GM21360 (cell line): ENCODE measurements at regions not wholly inside any gene's neighbourhood (a gene's known extent, or its start where the extent isn't known, plus 50 kb on each side); places are given as distances from the start of the nearest gene placed in this dataset.

Experiments used
- ATAC-seq: cut with Tn5 transposase; IDR thresholded peaks from one replicate; pipeline ENCODE4 v1.9.1; 2021; ENCODE audit warnings: mild to moderate bottlenecking, moderate library complexity; ENCODE audit not compliant: unreplicated experiment

DNA sequence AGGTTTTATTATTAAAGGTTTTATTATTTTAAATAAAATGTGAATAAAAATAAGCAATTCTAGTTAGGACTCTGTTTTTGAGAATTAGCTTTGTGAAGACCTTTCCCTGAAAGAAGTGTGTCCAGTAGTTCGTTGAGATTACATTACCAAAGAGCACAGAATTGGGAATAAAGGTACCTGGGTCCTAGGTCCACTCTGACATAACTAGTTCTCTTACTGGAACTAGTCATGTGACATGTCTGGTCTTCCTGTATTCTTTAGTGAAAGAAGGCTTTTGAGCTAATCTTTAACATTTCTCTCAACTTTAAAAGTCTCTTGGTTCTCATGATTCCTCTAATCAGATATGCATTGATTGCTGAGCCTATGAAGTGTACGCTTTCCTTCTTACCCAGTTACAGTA is 292.0 kb upstream of the SMIM31 start:
- ATAC-seq = no peak

DNA sequence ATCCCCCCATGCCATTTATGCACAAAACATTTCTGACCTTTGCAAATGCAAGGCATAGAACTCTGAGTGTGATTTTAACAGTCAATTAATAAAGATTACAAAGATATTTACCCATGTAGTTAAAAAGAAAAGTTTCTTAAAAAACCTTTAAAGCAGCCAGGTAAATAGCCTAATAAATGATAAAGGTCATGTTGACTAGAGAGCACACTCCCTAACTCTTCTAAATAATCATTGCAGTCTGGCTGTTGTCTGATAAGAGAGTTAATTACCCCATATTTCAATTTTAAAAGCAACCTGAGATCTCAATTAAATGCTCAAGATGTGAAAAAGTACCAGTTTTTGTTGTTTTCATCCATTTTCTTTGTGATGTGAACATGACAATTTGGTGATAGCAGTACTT is 291.5 kb upstream of the SMIM31 start:
- ATAC-seq = no peak

DNA sequence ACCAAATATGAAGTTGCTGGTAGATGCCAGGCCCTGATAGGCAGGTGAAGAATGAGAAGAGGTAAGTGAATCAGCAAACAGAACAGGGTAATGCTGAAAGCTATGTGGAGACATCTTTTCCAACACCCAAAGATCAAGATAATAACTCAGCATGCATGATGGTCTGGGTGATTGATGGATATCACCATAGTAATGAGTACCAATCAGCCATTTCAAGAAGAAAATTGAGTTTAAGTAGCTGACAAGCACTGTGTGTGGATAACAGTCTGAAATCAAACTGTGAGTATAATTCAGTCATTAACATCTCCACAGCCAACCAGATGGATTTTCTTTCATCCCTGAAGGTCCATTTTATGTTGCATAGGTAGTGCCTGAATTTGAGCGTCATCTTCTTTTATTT is 289.6 kb upstream of the SMIM31 start:
- ATAC-seq = no peak

- ATAC-seq = no peak
Measured at GRCh38 chr4:164467493-164467892, 286.4 kb upstream of the SMIM31 start.

- no peak for ATAC-seq
Measured at GRCh38 chr4:164481306-164482091, 272.4 kb upstream of the SMIM31 start.

GRCh38 chr4:164482092-164482404 is 271.9 kb upstream of the SMIM31 start:
- no peak for ATAC-seq

DNA sequence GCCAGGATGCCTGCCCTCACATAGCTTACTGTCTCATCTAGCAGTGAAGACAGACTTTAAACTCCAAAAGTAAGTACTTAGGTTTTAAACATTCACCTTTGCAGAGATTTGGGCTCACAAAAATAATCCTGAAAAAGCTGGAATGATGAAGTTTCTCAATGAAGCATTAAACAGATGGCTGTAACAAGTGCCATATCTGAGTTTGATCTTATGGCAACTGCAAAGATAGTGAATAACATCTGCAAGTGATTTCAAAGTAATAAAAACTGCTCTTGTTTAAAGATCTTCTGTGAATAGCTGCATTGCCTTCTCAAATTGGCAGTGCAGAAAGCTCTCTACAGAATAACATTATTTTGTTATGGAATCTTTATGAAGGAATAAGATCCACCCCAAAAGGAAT is 271.2 kb upstream of the SMIM31 start:
- no peak for ATAC-seq

GRCh38 chr4:164483711-164484110 is 270.2 kb upstream of the SMIM31 start:
- no peak for ATAC-seq

- ATAC-seq = no peak
Measured at GRCh38 chr4:164484551-164484950, 269.4 kb upstream of the SMIM31 start.

- no peak for ATAC-seq
Measured at GRCh38 chr4:164485136-164485535, 268.8 kb upstream of the SMIM31 start.

GRCh38 chr4:164488114-164488513 is 265.8 kb upstream of the SMIM31 start:
- no peak for ATAC-seq

GRCh38 chr4:164501074-164501473 is 252.9 kb upstream of the SMIM31 start:
- ATAC-seq = no peak

DNA sequence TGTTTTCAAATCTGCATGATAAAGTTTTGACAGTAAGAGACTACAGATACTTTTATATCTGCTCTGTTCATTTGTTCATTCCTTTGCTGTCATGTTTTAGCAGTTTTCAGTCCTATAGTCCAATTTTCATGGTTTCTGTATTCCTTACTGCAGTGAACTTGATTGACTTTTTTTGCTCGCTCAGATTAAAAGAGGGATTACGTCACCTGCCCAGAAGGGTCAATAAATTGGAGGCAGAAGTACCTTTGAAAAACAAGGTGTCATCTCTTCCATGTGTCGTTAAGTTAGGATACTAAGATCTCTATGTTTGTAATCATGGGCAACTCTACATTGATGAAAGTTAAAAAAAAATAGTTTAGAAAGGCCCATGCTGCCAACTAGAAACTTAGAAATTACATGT is 250.1 kb upstream of the SMIM31 start:
- ATAC-seq = no peak

DNA sequence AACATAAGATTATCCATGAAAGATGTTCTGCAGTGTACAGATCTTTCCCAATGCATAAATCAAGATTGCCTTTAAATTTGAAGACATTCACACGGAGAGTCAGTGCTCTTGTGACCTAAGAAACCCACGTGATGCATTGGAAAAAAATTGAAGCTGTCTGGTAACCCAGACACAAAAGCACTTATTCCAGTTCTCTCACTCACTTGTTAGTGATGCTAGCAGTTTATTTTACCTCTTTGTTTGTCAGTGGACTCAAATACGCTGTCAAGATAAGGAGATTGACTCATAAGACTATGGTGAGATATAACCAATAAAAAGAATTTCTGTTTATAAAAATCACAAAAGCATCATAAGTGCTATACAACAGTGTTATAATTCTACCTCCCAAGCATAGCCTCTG is 245.8 kb upstream of the SMIM31 start:
- no peak for ATAC-seq

- ATAC-seq = no peak
Measured at GRCh38 chr4:164508771-164509170, 245.2 kb upstream of the SMIM31 start.

DNA sequence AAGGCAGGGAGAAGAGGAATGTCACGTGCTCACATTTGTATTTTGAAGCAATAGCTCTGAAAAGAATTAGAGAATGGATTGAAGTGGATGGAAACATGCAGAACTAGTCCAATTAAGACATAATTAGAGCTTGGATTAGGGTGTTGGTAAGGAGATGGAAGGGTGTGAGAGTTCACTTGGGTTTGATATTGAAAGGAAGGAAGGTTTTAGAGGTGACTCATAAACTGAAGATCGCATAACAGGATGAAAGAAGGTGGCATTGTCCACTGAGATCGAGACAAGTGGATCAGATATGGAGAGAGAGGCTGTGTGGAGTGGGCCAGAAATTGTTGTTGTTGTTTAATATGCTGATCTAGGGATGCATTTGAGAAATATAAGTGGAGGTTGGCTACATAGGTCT is 244.0 kb upstream of the SMIM31 start:
- no peak for ATAC-seq

- no peak for ATAC-seq
Measured at GRCh38 chr4:164512124-164512523, 241.8 kb upstream of the SMIM31 start.

DNA sequence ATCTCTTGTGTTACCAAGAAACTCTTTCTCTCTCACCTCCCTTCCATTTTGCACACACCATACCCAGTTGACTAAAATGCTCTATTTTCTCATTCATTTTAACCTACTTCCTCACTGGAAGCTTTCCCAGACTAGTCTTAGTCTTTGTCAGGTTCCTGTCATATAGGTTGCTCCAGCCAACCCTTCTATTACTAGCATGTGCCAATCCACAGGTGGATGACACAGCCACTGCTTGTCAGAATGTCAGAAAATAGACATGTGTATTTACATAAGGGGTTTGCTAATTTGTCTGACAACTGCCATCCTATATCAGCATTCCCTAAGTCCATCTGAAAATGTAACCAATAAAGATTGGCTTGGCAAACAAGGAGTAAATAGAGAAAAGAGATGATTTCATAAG is 239.2 kb upstream of the SMIM31 start:
- no peak for ATAC-seq

- no peak for ATAC-seq
Measured at GRCh38 chr4:164524789-164525188, 229.1 kb upstream of the SMIM31 start.

GRCh38 chr4:164526933-164527583 is 226.9 kb upstream of the SMIM31 start:
- no peak for ATAC-seq

GRCh38 chr4:164529058-164529457 is 224.9 kb upstream of the SMIM31 start:
- no peak for ATAC-seq

- ATAC-seq = no peak
Measured at GRCh38 chr4:164529486-164529885, 224.4 kb upstream of the SMIM31 start.

DNA sequence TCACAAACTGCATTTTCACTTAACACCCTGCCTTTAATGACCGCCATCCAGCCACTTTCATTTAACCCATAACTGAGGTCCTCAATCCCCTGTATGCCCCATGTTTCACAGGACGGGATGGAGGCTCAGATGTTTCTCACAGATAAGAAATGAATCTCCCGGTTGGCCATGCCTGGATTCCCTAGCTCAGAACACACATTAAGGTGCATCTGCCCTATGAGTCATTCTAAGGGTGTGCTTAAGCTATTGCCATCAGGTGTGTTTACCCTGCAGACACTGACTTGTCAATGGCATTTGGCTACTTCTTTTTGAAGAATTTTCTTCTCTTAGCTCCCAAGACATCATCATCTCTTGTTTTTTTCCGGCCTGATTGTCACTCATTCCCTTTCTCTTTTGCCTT is 222.6 kb upstream of the SMIM31 start:
- ATAC-seq = no peak
